GM19240 (cell line): ENCODE measurements at regions not wholly inside any gene's neighbourhood (a gene's known extent, or its start where the extent isn't known, plus 50 kb on each side); places are given as distances from the start of the nearest gene placed in this dataset.

ENCODE experiments used
- DNase-seq: peaks from one replicate; pipeline ENCODE4 v3.0.0; 2011; ENCODE audit warnings: low spot score; ENCODE audit not compliant: insufficient read length

DNA sequence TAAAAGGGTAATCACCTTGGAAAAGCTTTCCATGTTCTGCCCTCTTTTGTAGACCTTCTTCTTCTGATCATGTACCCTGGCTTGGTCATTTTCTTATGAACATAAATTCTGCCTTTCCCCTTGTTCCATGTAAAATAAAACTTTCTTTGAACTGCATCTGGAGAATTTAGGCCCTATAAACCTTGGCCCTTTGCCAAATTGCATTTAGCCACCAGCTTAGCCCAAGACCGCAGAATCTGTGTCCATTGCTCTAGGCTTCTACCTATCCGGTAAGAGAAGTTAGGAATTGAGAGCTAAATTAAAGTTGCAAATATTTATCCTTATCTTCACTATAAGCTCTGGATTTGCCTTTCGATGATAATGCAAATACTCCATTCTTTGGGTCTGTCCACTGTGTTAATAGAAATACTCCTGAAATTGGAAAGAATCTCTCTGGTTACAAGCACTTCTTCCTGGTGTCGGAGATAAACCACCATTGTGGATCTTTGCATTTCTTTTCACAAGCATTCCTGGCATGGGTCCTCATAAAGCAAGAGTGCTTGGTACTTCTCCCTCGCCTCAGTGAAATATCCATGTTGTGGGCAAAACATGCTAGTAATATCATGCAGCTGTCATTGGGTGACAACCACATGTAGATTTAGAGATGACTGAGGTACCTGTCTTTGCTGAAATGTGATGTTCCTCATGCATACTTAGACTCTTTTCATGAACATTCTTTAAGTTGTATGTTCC is 698.0 kb upstream of the WWC1 start:
- no peak for DNase-seq

DNA sequence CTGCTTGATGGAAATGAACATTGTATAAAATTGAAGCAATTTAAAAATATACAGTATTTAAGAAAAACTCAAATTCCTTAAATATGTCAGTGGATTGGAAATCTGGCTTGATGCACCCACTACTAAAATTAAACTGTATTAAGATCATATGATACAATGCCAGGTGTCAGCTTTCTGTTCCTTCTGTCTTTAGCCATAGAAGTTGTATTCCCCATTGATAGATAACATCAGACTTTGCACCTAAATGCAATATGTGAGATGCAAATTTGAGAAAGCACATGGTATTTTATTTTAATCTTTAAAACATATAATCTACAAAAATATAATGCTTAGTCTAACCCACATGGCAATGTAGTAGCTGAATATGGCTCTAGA is 697.4 kb upstream of the WWC1 start:
- no peak for DNase-seq

DNA sequence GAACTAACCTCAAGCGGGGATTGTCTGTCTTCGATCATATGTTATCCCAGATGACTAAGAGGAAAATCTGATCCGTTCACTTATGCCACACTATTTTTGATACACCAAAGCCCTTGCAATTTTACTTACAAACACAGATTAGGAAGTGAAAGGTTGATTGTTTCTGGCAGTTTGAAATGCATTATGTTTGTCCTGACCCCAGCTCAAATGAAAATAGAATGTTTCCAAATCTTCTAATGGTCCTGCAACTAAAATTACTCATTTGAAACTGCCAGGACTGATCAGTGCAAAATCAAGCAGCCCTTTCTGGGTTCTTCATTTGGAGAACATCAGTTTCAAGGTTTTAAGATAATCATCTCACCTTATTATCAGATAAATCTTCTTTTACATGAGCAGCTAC is 696.7 kb upstream of the WWC1 start:
- DNase-seq: no peak

DNA sequence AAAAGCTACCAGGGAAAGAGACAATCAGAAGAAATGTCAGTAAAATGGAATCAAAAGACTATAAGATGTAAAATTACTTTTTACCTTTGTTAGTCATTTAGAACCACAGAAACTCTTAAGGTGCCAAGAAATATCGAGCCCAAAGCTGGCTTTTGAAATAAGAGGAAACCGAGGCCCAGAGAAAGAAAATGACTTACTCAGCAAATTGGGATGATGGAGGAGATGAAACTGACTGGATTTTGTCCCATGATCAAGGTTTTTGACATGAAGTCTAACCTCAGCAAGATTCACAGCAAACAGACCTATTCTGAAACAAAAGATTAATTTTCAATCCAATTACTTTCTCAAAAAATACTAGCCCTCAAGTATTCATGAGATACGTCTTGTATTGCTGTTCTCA is 696.2 kb upstream of the WWC1 start:
- no peak for DNase-seq

DNA sequence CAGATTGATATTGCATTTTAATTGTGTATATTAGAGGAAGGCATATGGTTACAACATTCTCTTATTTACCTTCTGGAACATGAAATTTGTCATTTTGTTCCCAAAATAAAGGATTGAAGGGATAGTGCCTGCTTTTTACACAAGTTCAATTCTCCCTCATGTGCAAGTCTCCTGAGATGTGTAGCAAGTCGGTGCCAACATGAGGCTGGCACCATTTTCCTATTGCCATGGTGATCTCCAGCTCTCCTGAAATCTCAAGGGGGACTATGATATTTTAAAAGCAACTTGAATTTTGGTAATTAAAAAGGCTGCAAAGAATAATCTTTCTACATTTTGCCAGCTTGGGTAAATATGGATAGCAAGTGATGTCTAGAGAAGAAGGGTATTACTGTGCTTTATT is 693.3 kb upstream of the WWC1 start:
- DNase-seq: no peak

DNA sequence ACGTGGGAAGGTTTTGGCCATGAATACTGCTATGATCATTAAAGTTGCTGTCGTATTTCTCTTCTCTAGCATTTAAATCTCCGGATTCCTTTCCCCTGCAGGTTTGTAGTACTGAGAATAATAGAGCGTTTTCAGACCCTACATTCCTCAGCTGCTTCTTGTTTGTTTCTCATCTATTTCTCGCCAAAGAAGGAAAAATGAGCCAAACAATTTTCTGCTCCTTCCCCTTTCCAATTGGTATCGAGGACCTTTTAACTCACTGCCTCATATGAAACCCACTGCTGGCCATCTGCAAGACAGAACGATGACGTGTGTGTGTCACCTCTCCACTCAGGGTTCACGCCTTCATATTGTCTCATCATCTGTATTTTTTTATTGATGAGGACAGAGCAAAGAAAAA is 689.4 kb upstream of the WWC1 start:
- DNase-seq: no peak

DNA sequence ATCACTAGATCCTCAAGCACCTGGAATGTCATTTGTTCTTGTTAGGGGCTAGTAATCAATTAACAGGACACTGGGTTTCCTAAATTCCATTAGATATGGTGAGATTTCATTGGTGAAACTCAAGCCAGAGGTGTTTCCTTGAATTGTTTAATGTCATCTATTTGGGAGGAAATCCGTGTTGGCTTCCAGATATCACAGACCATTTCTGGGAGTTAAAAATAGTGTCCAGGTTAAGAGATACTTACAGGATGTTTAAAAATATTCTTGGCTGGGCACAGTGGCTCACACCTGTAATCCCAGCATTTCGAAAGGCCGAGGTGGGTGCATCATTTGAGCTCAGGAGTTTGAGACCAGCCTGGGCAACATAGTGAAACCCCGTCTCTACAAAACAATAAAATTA is 688.3 kb upstream of the WWC1 start:
- DNase-seq: no peak

DNA sequence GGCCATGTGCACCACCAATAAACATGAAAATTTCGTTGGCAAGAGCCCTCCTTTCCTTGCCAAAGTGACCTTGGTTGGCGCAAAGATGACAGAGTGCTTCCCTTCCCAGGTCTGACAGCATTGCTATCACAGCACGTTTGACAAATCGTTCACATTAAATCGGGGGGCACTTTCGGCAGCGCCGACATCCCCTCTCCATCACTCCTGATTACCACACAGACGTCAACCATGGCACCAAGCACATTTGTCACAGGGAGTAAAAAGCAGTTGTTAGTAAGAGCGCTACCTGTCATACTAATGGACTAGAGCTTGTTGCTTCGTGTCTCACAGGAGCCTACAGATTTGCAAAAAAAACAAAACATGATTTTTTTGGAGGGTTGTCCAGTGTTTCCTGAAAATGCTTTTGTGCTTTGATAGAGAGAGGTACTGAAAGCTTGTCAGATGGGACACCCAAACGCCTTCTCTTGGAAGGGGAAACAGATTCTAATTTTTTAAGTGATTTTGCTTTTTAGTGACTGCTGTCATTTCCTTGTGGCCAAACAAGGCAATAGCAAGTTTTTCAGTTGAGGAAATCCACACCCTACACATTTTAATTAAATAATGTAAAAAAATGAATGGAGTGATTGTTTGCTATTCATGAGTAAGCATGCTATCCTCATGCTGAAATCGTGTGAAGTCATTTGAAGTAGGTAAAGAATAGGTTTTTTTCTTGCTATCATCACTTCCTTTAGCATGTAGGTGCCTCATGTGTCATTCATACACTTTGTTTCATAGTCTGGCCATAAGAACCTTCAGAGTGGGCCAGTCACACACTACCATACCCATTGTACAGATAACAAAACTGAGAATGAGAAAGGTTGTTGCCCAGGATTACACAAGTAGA is 682.8 kb upstream of the WWC1 start:
- no peak for DNase-seq

DNA sequence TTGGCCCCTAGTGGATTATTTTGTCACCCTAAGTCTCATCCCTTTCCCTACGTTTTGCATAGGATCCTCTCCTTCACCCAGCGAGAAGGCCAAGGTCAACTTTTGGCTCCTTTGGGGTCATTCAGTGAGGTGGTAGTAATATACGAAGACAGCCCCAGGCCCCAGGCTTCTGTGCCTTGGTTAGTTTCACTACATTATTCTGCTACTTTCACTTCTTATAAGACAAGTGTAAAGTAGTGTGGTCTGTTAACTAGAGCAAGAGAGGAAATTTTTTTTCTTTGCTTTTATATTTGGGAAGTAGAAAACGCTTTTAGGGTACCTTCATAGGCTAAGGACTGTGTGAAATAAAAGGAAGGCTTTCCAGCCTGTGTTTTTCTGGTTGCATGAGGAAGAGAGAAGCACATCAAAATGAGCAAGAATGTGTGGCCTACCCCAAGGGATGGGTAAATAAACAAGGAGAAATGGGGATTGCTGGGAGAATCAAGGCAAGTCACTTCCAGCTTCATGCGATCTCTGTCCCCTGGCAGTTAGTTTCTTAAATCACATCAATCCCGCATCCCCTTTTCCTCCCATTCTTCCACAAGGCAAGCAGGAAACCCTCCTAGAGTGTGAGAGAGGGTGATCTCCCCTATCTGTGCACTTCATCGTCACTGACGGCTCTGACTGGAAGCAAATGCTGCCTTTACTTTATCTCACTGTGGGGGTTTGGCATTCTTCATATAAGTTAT is 677.0 kb upstream of the WWC1 start:
- no peak for DNase-seq

DNA sequence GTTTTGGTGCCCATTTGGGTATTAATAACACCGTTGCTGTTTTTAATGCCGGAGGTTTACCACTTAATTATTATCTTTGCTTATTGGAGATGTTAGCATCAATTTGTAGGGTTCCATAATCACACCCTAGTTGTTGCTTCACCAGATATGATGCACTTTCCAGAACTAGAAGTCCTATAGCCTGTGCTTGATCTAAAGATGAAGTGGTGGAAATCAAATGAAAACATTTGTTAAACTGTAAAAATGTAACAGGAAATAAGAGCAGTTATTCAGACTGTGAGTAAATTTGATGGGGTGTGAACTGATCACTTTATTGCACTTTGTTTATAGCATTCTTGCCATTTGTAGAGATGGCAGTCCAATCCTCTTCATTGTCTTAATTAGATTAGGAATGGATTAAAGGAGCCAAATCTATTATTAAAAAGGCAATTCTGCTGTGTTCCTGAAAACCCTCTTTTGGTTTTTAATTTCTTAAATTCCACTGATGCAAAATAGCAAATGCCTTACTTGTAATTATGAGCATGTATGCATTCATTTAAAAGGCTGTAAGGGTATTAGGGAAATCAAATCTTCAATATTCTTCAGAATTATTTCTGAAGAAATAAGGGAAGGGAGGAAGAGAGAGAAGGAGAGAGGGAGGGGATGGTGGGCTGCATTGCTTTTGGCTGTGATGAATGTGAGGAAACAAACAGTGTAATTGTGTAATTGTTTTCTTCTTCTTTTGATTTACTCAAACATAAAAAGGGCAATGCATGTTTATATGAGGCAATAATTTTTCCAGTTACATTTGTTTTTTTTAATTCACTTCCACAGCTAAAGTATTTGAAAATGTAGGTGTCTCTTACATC is 675.2 kb upstream of the WWC1 start:
- DNase-seq: no peak

DNA sequence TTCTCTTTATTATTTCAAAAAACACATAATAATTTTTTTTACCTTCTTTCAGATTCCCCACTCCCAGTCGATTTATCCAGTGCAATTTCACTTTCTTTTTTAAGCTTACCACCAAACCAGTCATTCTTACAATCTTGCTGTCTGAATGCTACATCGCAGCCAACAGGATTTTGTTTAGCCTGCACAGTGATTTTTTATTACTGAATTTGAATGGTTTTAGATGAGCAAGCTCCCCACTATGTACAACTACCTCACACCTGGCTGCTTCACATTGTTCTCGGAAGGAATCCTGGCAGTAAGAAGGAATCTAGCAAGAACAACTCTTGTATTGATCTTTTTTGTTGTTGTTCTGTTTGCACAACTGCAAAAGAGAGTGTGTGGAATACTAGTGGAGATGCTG is 668.1 kb upstream of the WWC1 start:
- DNase-seq: no peak

DNA sequence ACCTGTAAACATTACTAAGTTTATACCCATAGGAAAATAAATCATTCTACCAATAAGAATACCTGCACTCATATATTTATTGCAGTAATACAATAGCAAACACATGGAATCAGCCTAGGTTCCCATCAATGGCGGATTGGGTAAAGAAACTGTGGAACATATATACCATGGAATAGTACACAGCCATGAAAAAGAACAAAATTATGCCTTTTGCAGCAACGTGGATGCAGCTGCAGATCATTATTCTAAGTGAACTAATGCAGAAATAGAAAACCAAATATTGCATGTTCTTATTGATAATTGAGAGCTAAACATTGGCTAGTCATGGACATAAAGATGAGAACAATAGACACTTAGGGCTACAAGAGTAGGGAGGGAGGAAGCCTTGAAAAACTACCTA is 667.4 kb upstream of the WWC1 start:
- DNase-seq: no peak

DNA sequence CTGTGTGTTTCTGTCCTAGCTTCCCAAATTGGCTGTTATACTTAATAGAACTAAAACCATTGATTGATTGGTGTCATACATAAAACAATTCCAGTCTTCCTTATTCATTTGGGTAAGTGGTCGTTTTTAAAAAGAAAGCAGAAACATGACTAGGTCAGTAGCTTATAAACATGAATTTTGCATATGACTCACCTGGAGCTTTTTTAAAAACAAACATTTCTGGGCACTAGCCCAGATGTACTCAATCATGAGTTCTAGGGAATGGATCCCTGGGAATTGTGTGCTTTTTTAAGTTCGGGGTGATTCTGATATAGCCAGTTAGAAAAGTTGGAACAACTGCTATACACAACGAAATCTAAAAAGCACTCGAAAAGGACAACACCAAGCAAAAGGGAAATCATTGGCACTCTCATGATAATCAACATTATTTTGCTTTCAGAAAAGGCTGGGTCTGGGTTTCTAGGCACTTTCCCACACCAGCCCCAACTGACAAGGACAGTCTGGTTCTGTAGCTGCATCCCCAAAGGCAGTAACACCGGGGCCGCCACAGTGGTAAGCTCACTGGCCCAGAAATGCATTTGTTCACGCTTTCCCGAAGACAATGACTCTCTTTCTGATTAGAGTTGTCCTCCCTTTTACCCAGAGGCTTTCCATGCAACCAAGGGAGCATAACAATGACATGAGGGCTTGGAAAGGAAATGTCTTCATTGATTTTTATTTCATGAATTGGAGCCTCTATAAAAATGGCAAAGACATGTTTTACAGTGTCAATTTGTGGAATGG is 664.9 kb upstream of the WWC1 start:
- no peak for DNase-seq

DNA sequence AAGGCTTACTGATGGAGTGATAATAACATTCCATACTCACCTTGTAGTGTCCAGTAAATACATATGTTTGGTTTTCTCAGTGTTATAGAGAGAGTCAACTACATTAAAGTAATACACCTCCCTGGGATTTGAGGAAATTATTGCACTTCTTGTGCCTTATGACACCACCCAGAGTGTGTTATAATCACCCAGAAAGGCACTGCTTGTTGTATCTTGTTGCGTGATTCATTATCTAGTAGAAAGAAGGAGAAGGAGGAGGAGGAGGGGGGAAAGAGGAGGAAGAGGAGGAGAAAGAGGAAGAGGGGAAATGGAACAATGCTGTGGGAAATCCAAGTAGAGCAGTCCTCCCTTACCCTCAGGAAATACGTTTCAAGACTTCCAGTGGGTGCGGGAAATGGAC is 661.8 kb upstream of the WWC1 start:
- DNase-seq: no peak

DNA sequence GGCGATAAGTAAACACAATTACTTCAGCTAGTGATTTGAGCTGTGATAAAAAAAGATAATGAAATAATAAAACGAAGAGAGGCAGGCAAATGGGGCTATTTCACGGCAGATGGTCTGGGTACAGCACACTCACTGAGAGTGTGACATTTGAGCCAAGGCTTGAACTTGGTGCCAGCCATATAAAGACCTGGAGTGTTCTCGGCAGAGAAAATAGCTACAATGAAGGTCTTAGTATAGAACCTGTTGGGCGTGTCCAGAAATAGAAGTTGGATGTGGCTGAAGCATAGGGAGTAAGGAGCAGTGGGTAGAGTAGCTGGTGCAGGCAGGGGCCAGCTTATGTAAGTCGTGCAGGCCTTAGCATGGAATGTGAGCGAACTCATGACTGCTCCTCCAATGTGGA is 660.3 kb upstream of the WWC1 start:
- no peak for DNase-seq

DNA sequence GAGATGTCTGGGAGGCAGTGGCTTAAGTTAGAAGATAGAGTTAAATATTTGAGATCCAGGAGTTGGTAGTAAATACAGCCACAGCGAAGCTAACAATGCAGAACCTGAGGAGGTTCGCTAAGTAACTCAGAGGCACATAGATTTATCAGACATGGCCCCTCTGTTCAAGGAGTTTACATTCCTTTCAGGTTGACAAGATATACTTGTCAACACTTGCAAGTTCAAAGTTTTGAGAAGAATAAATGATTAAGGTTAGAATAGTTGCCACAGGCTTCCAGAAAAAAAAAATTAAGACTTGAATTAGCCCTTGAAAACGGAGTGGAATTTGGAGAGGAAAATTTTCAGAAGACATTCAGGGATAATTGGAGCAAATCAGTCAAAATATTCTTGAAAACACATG is 658.3 kb upstream of the WWC1 start:
- DNase-seq: no peak

DNA sequence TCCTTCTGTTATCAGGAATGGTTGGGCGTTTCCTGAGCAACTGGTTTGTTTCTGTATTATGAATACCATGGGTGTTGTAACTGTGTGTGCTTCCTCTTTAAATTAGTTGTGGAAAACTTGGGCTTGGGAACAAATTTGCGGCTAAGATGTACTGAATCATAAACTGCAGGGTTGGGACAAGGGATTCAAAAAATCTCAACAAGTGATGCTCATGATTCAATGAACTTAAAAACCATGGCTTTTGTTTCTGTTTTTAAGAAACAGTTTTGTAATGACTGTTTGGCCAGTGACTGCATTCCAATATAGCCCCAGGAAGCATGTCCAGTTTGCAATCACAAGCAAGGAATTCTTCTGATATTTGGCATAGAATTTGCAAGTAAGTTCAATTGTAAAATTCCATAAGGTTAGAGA is 657.5 kb upstream of the WWC1 start:
- DNase-seq: no peak

DNA sequence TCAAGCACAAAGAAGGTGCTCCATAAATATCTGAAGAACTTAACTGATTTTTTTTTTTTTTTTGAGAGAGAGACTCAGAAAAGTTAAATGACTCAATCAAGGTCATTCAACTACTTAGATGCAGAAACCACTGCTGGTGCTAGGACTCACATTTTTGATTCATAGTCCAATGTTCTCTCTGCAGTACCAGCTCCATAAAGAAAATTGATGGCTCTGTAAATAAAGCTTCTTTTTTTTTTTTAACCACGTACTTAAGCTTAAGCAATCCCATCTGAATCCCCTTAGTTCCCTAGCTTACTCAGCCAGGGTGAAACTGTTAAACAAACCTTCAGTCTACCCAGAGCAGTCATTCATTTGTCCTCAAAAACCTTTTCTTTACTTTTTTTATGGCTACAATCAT is 657.0 kb upstream of the WWC1 start:
- DNase-seq: no peak

DNA sequence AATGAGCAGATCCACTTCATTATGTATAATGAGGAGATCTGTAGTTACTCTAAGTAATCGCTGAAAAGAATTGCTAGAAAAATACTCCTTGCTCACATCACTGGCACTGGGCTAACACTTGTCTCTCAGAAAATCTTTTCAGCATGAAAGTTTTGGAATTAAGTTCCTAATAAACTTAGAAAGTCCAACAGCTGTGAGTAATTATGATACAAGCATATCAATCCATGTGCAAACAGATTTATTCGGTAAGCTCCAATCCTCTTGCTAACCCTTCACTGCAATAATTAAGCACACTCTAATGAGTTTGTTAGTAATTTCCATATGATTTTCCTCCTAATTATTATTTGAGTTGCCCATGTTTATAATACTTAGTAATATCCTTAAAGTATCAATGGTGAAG is 652.6 kb upstream of the WWC1 start:
- DNase-seq: no peak

DNA sequence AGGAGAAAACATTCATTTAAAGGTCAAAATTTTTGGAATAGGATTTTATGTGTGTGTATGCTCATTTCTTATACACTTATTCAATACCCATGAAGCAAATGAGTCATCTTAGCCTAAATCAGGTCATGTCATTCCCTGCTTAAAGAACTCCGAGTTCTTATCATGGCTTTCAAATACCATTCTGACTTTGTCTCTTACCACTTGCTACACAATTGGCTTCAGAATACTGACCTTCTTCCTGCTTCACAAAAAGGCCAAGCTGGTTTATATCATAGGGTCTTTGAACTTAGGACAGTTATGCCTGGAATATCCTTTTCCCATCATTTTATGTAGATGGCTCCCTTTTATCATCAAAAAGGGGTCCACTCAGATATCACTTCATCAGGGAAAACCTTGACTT is 652.2 kb upstream of the WWC1 start:
- DNase-seq: no peak

DNA sequence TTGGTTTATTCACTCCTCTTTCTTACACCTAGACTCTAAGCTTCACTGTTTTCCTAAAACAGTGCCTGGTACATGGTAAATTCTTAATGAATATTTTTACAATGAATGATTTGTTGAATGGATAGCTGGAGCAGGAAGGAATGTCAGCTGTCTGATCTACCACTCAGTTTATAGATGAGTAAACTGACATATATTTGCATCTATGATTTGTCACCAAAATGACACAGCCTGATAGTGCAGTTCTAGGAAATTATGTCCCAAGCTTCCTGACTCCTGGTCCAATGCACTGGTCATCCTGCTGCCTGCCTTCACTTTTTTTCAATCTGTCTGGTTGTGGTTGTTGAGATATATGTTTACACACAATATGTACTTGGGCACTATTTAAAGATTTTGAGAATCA is 651.7 kb upstream of the WWC1 start:
- DNase-seq: no peak
